Erythroblast (primary cell): ENCODE measurements at regions not wholly inside any gene's neighbourhood (a gene's known extent, or its start where the extent isn't known, plus 50 kb on each side); places are given as distances from the start of the nearest gene placed in this dataset.

ENCODE experiments used
- GATA1 ChIP-seq: IDR thresholded peaks from 2 replicates; pipeline ENCODE4 v1.6.1; 2011; ENCODE audit warnings: low read depth, mild to moderate bottlenecking, control low read depth, low read length, moderate library complexity
- POLR2A ChIP-seq: IDR thresholded peaks from 2 replicates; pipeline ENCODE4 v1.6.1; 2011; ENCODE audit warnings: mild to moderate bottlenecking, low read length

DNA sequence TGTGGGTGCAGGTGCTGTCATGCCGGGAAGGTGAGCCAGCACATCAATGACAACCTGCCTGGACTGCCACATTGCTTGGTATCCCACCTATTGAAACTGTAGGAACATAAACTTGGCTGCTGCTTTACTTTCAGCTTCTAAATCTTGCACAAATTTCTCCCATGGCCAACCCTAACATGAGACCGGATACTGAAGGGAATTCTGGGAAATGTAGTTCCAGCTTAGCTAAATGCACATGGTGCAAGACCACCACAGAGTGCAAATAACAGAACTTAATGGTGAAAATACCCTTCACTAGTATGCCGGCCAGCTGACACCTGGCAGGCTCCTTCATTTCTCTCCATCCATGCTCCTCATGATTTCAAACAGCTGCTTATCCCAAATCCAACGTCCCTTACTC, 247.4 kb downstream of the ARRDC4 start:
- TF ChIP-seq POLR2A (no peak), GATA1 (no peak)
